Stimulated activated naive CD4-positive, alpha-beta T cell treated with Interleukin-2 at 50 U/mL for 16 hours (primary cell): ENCODE measurements at regions not wholly inside any gene's neighbourhood (a gene's known extent, or its start where the extent isn't known, plus 50 kb on each side); places are given as distances from the start of the nearest gene placed in this dataset.
"Not testable (repeated sequence)": the region's sequence is repeated elsewhere in the genome, so short reads cannot be mapped to it uniquely, and the experiment has no call there.

Experiments used
- DNase-seq: peaks from one replicate; lab custom pipeline; 2025; lab: John Stamatoyannopoulos, UW

DNA sequence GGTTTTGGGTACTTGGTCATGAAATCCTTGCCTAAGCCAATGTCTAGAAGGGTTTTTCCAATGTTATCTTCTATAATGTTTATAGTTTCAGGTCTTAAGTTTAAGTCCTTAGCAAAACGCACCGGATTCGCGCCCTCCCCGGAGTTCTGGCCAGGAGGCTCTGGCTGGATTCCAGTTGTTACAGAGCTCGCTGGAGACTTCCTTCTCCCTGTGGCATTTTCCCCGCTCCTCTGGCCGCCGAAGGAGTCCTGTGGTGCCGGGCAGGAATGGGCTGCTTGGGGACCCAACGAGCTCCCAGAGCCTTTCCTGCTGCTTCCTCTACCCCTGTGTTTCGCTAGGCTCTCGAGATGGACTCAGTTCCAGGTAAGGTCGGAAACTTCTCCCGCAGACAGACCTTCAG lies 335.9 kb downstream of the AEBP2 start:
- DNase-seq, result no peak

DNA sequence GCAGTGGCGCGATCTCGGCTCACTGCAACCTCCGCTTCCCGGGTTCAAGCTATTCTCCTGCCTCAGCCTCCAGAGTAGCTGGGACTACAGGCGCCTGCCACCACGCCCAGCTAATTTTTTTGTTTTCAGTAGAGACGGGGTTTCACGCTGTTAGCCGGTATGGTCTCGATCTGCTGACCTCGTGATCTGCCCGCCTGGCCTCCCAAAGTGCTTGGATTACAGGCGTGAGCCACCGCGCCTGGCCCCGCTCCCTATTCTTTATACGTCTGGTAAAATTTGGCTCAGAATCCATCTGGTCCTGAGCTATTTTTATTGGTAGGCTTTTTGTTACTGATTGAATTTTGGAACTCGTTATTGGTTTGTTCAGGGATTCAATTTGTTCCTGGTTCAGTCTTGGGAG lies 336.7 kb downstream of the AEBP2 start:
- DNase-seq, result not testable (repeated sequence)

DNA sequence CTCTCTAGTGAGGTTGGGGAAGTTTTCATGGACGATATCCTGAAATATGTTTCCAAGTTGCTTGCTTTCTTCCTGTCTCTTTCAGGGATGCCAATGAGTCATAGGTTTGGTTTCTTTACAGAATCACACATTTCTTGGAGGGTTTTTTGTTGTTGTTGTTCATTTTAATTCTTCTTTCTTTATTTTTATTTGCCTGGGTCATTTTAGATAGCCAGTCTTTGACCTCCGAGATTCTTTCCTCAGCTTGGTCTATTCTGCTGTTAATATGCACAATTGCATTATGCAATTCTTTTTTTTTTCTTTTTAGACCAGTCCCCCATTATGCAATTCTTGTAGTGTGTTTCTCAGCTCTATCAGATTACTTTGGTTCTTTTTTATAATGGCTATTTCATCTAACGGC lies 338.9 kb downstream of the AEBP2 start:
- DNase-seq, result no peak

- no peak for DNase-seq
Measured at GRCh38 chr12:19778797-19779196, 339.5 kb downstream of the AEBP2 start.

DNA sequence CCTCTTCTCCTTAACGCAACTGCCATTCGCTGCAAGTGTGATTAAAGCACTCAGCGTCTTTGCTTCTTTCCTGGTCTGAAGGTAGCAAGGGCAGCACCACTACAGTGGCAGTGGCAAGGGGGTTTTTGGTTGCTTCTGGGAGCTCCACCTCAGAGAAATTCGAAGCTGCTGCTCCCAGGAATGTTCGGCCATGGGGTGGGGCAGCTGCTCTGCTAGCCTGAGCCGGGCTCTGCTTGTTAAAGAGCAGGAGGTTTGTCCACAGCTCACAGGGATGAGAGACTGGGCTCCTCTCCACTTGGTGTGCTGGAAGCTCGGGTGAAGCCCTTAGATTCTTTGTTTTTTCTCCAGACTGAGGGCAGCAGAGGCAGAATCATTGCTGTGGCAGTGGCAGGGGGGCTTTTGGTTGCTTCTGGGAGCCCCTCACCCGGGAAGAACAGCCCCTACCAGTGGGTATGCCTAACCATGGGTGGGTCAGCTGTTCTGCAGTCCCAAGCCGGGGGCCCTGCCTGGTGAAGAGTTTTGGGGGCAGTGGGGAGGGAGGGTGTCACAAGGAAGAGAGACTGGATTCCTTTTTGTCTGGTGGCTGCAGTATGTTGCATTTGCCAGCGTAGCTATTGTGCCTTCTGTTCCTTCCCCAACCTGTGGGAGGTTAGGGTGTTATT lies 340.2 kb downstream of the AEBP2 start:
- DNase-seq, result no peak

DNA sequence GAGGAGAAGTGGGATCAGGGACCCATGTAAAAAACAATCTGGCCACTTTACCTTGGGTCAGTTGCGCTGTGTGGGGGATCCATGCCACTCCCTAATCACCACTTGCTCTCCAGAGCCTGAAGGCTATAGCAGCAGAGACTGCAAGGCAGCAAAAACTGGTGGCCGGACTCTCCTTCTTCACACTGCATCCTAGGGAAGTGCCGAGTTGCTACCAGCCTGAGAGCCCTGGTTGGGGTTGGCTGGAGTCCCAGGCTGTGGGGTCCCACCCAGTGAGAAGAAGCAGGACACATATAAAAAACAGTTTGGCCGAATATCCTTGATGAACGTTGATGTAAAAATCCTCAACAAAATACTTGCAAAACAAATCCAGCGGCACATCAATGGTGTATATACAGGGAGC lies 341.2 kb downstream of the AEBP2 start:
- DNase-seq, result no peak

GRCh38 chr12:19783547-19784444 lies 344.5 kb downstream of the AEBP2 start:
- no peak for DNase-seq

DNA sequence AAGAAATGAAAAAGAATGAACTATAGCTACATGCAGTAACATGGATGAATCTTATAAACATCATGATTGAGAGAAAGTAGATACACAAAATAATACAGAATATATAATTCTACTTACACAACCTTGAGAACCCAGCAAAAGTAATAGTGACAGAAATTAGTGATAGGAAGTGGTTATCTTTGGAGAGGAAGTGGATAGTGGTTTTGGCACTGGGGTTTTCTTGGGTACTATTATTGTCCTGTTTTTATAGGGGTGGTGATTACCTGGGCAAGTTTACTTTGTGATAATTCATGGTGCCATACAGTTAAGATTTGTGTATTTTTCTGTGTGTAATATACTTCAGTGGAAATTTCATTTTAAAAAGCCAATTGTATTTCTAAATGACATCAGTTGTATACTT lies 352.7 kb downstream of the AEBP2 start:
- DNase-seq, result no peak

DNA sequence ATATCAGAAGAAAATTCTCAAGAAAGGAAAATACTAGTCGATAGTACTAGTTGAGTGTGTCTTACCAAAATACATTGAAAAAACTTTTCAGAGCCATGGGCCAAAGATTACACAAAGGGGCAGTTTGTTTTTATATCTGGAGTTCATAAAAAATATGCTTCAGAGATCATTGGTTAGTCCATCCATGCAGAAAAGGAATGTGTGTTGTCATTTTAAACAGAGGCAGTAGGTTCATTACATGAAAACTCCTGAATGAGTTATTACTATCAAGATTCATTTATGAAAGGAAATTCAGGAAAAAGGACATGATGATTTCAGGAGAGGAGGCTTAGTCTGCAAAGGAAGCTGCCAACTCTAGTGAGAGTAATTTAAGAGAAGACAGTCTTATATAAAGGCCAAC lies 354.8 kb downstream of the AEBP2 start:
- DNase-seq, result no peak

- DNase-seq, result no peak
Measured at GRCh38 chr12:19799216-19799615, 359.9 kb downstream of the AEBP2 start.

- DNase-seq, result no peak
Measured at GRCh38 chr12:19799895-19800602, 360.8 kb downstream of the AEBP2 start.

GRCh38 chr12:19800884-19801283 lies 361.6 kb downstream of the AEBP2 start:
- no peak for DNase-seq

GRCh38 chr12:19801941-19802340 lies 362.6 kb downstream of the AEBP2 start:
- DNase-seq, result no peak

DNA sequence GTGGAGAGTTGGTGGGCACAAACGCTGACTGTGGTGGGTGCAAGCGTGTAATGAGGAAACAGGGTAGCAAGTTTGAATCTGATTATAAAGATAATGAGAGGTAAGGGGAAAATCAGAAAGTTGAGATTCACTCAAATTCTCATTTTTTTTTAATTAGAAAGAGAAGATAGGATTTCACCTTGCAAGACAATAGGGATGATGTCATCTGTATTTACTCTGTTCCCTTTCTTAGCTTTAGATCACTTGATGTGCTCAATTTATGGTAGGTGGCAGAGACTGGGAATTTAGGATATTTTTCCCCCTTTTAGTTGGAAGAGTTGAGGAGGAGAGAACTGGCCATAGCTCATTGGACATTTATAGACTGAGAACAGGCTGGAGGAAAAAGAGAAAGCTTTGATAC lies 363.6 kb downstream of the AEBP2 start:
- no peak for DNase-seq

GRCh38 chr12:19804737-19805136 lies 365.4 kb downstream of the AEBP2 start:
- no peak for DNase-seq

DNA sequence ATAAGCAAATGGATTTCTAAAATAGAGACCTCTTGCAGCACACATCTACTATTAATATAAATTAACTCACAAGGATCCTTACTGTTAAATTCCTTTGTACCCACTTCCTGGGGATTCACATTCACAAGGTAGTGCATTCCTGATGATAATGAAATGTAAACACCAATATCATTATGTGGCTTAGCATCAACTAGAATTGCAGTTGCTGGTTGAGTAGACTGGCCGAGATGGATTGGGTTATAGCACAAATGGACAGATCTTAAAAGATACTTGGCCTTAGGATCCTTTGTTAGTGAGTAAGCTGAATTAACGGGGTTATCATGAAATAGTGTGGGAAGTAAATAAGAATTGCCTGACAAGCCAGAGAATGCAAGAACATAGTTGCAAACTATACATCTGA lies 369.1 kb downstream of the AEBP2 start:
- no peak for DNase-seq

DNA sequence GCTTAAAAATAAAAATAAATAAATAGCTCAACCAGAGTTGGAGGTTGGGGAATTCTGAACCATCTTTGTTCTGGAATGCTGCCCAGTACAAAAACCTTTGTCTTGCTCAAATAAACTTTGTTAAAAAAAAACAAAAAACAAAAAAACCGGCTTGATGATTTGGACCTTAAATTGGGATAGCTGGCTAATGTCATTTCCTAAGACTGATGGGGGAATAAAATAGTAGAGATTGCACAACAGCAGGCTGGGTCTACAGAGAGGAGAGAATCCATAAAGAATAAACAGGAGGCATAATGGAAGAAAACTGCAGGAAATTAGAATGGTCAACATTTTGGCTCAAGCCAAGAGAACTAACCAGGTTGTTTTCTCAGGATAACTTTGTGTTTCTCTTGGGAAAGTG lies 370.9 kb downstream of the AEBP2 start:
- DNase-seq, result no peak

DNA sequence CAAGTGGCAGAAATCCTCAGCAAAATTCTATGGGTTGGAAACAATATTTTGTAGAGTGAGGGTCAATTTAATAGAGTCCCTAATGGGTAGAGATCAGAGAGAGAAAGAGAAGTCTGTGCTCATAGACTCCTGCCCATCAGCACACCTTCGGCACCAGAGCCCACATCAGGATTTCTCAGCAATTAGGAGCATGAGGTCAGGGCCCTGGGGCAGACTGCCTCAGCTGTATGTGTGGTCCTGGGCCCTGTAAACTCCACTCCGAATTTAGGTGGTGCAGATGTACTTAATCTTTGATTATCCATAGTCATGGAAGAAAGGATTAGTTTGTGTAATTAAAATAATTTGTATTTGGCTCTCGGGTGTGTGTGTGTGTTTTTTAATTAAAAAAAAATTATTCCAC lies 372.6 kb downstream of the AEBP2 start:
- no peak for DNase-seq

GRCh38 chr12:19819231-19819630 lies 379.9 kb downstream of the AEBP2 start:
- DNase-seq, result no peak

DNA sequence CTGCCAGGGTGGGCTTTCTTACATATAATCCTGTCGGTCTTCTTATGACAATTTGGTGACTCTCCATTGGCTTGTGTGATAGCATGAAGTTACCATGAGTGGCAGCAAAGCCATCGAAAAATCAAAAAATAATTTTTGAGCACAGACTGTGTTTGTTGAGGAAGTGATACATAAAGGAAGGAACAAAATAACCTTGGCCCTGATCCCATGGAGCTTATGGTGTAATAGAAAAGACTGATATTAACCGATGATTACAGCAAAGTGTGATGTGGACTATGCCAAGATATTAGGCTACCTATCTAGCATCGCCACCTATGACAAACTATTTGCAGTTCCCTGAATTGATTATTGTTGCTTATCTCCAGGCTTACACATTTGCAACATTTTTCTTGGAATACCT lies 383.2 kb downstream of the AEBP2 start:
- no peak for DNase-seq

DNA sequence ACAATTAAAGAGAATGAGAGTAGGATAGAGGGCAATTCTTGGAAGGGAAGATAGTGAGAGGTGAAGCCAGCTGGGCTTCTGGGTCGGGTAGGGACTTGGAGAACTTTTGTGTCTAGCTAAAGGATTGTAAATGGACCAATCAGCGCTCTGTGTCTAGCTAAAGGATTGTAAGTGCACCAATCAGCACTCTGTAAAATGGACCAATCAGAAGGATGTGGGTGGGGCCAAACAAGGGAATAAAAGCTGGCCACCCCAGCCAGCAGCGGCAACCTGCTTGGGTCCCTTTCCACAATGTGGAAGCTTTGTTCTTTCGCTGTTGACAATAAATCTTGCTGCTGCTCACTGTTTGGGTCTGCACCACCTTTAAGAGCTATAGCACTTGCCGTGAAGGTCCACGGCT lies 384.0 kb downstream of the AEBP2 start:
- not testable (repeated sequence) for DNase-seq

GRCh38 chr12:19826980-19827550 lies 387.8 kb downstream of the AEBP2 start:
- no peak for DNase-seq
